Hematopoietic multipotent progenitor cell treated with erythropoietin and hydrocortisone succinate and interleukin-3 and kit ligand, for 15 days (in vitro differentiated cells): ENCODE measurements at regions not wholly inside any gene's neighbourhood (a gene's known extent, or its start where the extent isn't known, plus 50 kb on each side); places are given as distances from the start of the nearest gene placed in this dataset.

ENCODE experiments used
- DNase-seq: peaks from one replicate; pipeline ENCODE4 v3.0.0-alpha.2; 2015; ENCODE audit warnings: low spot score

DNA sequence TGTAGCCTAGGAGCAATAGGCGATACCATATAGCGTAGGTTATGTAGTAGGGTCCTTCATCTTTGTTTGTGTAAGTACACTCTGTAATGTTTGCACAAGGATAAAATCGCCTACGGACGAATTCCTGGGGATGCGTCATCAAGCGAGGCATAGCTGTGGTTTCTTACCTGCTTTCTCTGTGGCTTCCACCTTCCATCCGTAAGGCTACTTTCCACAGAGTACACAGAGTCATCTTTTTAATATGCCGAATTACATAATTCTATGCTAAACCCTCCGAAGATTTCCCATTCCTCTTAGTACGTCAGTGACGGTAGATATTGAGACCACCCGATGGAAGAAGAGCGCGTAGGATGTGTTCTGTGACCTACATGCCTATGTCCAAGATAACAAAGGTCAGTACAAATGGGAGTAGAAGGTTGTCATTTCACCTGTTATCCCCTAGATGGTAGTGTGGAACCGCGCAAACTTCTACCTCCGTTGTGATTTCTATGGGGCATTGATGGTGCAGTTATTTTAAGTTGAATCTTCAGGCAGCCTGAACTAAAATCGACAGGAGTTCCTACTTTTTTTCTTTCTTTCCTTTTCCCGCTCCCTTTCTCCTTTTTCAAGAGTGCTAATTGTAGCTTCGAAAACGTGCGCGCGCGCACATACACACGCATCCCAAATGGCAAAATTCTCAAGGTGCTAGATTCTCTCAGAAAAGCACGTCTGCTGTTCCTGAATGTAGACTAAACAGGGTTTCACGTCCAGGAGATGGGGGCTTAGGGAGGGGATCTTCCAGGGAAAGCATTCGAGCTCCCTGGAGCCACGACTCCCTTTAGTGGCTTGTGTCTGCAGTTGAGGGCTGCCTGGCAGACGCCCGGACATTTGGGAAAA, 111.7 kb upstream of the MBL2 start:
- DNase-seq = peak; percentile 5

GRCh38 chr10:52879091-52879807, 106.7 kb upstream of the MBL2 start:
- no peak for DNase-seq

DNA sequence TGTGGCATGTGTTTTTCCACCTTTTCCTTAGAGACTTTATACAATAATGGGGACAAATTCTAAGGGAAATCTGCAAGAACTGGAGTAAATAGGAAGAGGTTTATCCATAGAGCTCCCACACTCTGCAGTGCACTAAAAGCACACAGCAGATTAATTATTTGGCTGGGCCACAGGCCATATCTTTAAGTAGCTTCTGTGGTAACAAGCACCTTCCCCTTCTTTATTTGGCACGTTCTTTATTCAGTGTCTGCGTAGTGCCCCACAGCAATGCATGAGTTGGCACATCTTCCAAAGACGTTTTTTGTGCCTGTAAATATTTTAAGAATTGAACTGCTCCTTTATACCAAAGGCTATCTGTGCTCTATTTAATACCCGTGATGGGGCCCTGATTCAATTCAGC, 104.9 kb upstream of the MBL2 start:
- peak; percentile 5 for DNase-seq

DNA sequence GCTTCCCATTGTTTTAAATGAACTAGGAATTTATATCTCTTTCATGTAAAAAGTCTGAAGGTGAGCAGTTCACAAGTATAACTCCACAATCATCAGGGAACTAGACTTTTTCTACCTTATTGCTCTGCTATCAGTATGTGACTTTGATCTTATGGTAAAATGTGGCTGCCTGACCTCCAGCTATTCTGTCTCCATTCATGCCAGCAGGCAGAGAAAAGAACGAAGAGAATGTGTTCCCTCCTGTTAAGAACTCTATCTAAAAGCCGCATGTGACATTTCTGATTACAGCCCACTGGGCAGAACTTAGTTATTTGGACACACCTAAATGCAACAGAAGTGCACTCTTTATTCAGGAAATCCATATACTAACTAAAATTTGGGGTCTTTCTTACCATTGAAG, 102.8 kb upstream of the MBL2 start:
- peak; percentile 4 for DNase-seq

DNA sequence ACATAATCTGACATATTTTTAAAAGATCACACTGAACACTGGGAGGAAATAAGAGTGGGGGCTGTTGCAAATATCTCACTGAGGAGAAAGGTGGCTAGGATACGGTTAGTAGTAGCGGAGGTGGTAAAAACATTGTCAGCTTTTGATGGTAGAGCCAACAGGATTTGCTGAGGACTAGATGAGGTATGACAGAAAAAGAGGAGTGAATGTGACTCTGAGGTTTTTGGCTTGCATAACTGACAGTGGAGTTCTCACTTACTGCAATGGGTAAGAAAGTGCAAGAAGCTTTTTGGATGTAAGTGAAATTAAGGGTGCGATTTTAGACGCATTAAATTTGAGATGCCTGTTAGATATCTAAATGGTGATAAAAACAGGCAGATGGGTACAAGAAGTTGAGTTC, 102.0 kb upstream of the MBL2 start:
- DNase-seq = no peak

GRCh38 chr10:52871191-52871843, 98.7 kb upstream of the MBL2 start:
- no peak for DNase-seq

- no peak for DNase-seq
These were observed 98.0 kb upstream of the MBL2 start for GRCh38 chr10:52870562-52870961.

DNA sequence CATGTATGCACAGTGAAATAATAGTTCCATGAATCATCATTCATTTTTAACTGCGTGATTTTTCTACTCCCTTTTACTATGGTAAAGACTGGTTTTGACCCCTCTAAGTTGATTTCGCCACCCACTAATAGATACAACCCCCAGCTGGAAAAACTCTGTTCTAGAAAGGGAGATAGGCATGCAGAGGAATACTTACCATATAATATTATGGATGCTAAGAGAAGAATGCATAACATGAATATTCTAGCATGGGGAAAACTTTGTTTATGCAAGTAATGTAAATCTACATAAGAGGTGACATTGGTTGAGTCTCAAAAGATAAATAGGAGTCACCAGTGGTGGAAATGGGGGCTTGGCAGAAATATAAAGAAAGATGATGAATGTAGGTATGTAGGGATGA, 97.3 kb upstream of the MBL2 start:
- no peak for DNase-seq

- no peak for DNase-seq
These were observed 92.6 kb upstream of the MBL2 start for GRCh38 chr10:52865213-52865612.

DNA sequence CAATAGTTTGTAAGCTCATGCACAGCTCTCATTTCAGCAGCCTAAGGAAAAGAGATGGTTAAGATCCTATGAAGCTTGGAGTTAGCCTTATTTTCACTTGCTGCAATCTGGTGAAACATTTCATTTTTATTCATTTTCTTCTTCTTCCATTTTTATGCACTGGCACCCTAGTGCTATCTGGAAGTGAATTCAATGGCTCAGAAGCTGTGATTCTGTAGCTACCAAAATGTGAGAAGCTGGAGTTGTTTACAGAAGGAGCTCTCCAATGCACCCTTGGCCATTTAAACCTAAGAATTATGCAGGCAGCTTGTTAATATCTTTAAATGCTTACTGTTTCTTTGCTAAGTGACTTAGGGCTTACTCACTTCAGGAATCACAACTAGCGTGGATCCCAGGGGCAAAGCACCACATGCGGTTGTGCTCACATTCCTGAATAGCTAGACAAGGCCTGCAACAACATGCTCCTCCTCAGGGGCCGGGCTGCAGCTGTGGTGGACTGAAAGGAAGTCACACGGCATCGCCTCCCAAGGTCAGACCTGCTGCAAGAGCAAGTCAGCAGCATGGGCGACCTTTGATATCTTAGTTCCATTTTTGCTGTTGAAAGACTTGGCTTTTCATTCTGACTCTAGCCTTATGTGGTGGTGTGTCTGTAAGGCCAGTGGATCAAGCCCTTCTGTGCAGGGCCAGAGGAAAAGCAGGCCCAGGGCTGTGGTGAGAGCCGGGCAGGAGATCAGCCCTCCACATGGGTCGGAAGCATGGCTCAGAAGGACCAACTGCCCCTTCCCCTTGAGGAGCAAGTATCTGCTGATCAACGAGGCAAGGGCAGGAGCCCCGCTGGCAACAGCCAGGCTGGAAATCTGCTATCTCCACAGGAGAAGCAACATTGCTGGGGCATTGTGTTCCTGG, 91.9 kb upstream of the MBL2 start:
- no peak for DNase-seq

DNA sequence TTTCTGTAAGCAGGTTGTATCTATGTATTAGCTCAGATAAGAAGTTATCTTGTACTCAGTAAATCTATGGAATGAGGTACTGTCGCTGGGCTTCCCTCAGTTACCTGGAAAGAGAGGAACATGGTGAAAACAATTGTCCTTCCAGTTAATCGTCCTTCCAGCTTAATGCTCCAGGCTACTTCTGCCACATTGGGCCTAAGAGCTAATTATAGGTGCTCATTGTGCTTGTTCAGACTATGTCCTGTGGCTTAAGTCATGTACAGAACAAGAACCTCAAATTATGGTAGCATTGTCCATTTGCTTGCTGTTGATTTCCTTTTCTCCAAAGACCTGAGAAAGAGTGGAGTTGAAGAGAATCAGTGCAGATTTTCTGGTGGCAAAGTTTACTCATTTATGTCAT, 86.1 kb upstream of the MBL2 start:
- DNase-seq = no peak

DNA sequence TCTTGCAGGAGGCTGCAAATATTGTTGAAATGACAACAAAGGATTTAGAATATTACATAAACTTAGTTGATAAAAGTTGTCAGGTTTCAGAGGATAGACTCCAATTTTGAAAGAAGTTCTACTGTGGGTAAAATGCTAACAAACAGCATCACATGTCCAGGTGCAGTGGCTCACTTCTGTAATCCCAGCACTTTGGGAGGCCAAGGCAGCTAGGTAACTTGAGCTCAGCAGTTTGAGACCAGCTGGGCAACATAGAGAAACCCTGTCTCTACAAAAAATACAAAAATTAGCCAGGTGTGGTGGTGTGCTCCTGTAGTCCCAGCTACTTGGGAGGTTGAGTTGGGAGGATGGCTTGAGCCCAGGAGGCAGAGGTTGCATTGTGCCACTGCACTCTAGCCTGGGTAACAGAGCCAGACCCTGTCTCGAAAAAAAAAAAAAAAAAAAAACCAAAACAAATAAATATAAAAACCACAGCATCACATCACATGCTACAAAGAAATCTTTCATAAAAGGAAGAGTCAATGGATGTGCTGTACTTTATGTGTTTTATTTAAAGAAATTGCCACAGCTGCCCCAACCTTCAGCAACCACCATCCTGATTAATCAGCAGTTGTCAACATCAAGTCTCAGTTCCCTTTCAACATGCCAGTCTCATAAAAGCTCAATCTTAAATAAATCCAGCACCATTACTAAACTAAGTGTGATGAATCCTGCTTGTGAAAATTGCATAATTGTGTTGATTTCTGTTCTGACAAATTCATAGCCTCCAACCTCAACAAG, 83.2 kb upstream of the MBL2 start:
- no peak for DNase-seq

GRCh38 chr10:52853704-52854103, 81.1 kb upstream of the MBL2 start:
- DNase-seq = no peak

- DNase-seq = no peak
These were observed 64.2 kb upstream of the MBL2 start for GRCh38 chr10:52836816-52837215.
